Neural progenitor cell (in vitro differentiated cells): ENCODE measurements at regions not wholly inside any gene's neighbourhood (a gene's known extent, or its start where the extent isn't known, plus 50 kb on each side); places are given as distances from the start of the nearest gene placed in this dataset.

ENCODE experiments used
- DNase-seq: peaks from one replicate; pipeline ENCODE4 v3.0.0-alpha.2; 2016; ENCODE audit warnings: low spot score
- H2AFZ ChIP-seq: fragments of 200-600 bp; sonication (generic); replicated peaks from 2 replicates; pipeline ENCODE4 v1.6.1; 2016; ENCODE audit warnings: antibody characterized with exemption
- H3F3A ChIP-seq: fragments of 200-600 bp; sonication (generic); 2 replicates; pipeline ENCODE4 v1.6.1; 2016; ENCODE audit warnings: antibody characterized with exemption, low read depth
- H3K27ac ChIP-seq: fragments of 200-600 bp; sonication (generic); 2 replicates; pipeline ENCODE4 v1.5.1; 2016; ENCODE audit warnings: mild to moderate bottlenecking
- H3K27me3 ChIP-seq: fragments of 200-600 bp; sonication (generic); 2 replicates; pipeline ENCODE4 v1.6.1; 2016; ENCODE audit warnings: mild to moderate bottlenecking, moderate library complexity
- H3K36me3 ChIP-seq: fragments of 200-600 bp; sonication (generic); 2 replicates; pipeline ENCODE4 v1.5.1; 2016
- H3K4me1 ChIP-seq: fragments of 200-600 bp; sonication (generic); 2 replicates; pipeline ENCODE4 v1.6.1; 2016; ENCODE audit warnings: mixed run types
- H3K4me2 ChIP-seq: fragments of 200-600 bp; sonication (generic); 2 replicates; pipeline ENCODE4 v1.6.1; 2016
- H3K4me3 ChIP-seq: fragments of 200-600 bp; sonication (generic); 2 replicates; pipeline ENCODE4 v1.5.1; 2016
- H3K79me2 ChIP-seq: fragments of 200-600 bp; sonication (generic); 2 replicates; pipeline ENCODE4 v1.6.1; 2016; ENCODE audit warnings: low read depth
- H3K9ac ChIP-seq: fragments of 200-600 bp; sonication (generic); 2 replicates; pipeline ENCODE4 v1.6.1; 2016
- H3K9me3 ChIP-seq: fragments of 200-600 bp; sonication (generic); 2 replicates; pipeline ENCODE4 v1.5.1; 2016; ENCODE audit warnings: low read depth
- H4K20me1 ChIP-seq: fragments of 200-600 bp; sonication (generic); 2 replicates; pipeline ENCODE4 v1.6.1; 2016; ENCODE audit warnings: low read depth
- H3K27ac Mint-ChIP-seq: 3 replicates; pipeline ENCODE4 v1.8.0; 2021; ENCODE audit warnings: mixed read lengths
- H3K27me3 Mint-ChIP-seq: 2 replicates; pipeline ENCODE4 v1.8.0; 2022; ENCODE audit warnings: low read depth, mild to moderate bottlenecking, inconsistent platforms, moderate library complexity, mixed read lengths; ENCODE audit not compliant: insufficient read depth
- H3K36me3 Mint-ChIP-seq: 3 replicates; pipeline ENCODE4 v1.8.0; 2021; ENCODE audit warnings: mixed read lengths
- H3K4me1 Mint-ChIP-seq: 3 replicates; pipeline ENCODE4 v1.8.0; 2021; ENCODE audit warnings: mixed read lengths
- H3K4me3 Mint-ChIP-seq: 3 replicates; pipeline ENCODE4 v1.8.0; 2021; ENCODE audit warnings: mild to moderate bottlenecking, moderate library complexity, mixed read lengths
- H3K9me3 Mint-ChIP-seq: 3 replicates; pipeline ENCODE4 v1.8.0; 2020; ENCODE audit warnings: mixed read lengths
- EZH2 ChIP-seq: fragments of 200-600 bp; sonication (generic); IDR thresholded peaks from 2 replicates; pipeline ENCODE4 v1.6.1; 2017; ENCODE audit warnings: antibody characterized with exemption, mild to moderate bottlenecking, moderate library complexity
- EZH2phosphoT487 ChIP-seq: fragments of 200-600 bp; sonication (generic); IDR thresholded peaks from 2 replicates; pipeline ENCODE4 v1.6.1; 2017; ENCODE audit warnings: antibody characterized with exemption
- TF ChIP-seq, protein P1 (sequence below): fragments of 200-600 bp; sonication (generic); IDR thresholded peaks from 2 replicates; pipeline ENCODE4 v1.5.1; 2017; ENCODE audit warnings: antibody characterized with exemption, mild to moderate bottlenecking

DNA sequence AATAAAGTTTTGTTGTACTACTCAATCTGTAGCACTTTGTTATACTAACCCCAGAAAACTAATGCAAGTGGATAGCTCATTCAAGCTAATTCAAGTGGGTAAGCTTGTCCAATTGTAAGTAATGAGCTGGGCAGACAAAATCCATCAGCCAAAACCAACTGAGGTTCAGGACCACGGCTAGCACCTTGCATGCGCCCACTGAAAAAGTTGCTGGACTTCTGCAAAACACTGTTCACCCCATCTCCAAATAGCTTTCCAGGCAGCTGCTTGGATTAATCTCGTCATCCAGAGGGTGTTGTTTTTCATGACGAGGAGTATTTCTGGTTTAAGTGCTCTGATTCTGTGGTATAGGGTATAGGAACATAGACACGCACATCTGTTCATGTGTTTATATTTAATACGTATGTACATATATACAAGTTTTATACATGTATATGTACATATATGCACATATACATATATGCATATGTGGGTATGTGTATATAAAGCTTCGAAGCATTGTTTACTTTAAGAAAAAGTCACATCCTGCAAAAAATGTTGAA, 307.5 kb downstream of the GALR1 start:
- DNase-seq: peak; percentile 71
- no peaks in the 10 kb centered on the region for H3K27me3 ChIP-seq

DNA sequence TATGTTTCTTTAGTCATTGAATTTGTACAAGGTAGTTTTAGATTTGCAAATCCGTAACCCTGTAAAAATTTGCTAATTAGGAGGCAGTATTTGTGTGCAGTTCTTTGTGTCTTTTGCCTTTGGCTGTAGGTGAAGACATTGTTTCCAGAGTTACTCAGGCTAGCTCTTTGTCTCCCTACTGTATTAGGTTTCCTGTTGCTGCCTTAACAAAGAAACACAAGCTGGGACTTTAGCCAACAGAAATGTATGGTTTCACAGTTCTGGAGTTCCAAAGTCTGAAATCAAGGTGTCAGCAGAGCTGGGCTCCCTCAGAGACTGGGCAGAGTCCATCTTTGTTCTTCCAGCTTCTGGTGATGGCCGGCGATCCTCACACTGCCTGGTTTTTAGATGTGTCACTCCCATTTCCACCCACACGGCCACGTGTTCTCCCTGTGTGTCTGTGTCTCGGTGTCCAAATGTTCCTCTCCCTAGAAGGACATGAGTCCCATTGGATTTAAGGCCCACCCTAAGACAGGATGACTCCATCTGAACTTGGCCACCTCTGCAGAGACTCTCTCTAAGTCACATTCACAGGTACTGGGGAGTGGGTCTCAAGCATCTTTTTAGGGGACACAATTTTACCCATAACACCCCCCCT, 309.7 kb downstream of the GALR1 start:
- Mint-ChIP-seq H3K27me3 (peaks cover 2% of the 10 kb centered on the region), H3K4me1 (no peaks in the 10 kb centered on the region), H3K36me3 (no peaks in the 10 kb centered on the region), H3K9me3 (no peaks in the 10 kb centered on the region), H3K4me3 (no peak overlapping the region), H3K27ac (no peak overlapping the region)
- no peak overlapping the region for H3K4me3 ChIP-seq
- H3K4me1 ChIP-seq: peaks cover 10% of the 10 kb centered on the region
- no peak overlapping the region for H3K9ac ChIP-seq
- DNase-seq: no peak
- H3K36me3 ChIP-seq: no peaks in the 10 kb centered on the region
- no peak overlapping the region for H2AFZ ChIP-seq
- H3K9me3 ChIP-seq: no peaks in the 10 kb centered on the region
- peaks cover 4% of the 10 kb centered on the region for H3F3A ChIP-seq
- H3K4me2 ChIP-seq: no peak overlapping the region
- TF ChIP-seq, protein P1, sequence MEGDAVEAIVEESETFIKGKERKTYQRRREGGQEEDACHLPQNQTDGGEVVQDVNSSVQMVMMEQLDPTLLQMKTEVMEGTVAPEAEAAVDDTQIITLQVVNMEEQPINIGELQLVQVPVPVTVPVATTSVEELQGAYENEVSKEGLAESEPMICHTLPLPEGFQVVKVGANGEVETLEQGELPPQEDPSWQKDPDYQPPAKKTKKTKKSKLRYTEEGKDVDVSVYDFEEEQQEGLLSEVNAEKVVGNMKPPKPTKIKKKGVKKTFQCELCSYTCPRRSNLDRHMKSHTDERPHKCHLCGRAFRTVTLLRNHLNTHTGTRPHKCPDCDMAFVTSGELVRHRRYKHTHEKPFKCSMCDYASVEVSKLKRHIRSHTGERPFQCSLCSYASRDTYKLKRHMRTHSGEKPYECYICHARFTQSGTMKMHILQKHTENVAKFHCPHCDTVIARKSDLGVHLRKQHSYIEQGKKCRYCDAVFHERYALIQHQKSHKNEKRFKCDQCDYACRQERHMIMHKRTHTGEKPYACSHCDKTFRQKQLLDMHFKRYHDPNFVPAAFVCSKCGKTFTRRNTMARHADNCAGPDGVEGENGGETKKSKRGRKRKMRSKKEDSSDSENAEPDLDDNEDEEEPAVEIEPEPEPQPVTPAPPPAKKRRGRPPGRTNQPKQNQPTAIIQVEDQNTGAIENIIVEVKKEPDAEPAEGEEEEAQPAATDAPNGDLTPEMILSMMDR: no peak
- no peak for TF ChIP-seq EZH2
- TF ChIP-seq EZH2phosphoT487: no peak
- H3K27me3 ChIP-seq: no peaks in the 10 kb centered on the region
- H3K79me2 ChIP-seq: no peaks in the 10 kb centered on the region
- H3K27ac ChIP-seq: peak overlapping the region; percentile 53
- peaks cover 17% of the 10 kb centered on the region for H4K20me1 ChIP-seq

More for the DNA sequence above, 307.5 kb downstream of the GALR1 start:
- no peak overlapping the region for H3K27ac ChIP-seq
- no peaks in the 10 kb centered on the region for H3K36me3 ChIP-seq
- TF ChIP-seq, protein P1: no peak
- TF ChIP-seq EZH2: no peak
- no peak for TF ChIP-seq EZH2phosphoT487
- H3F3A ChIP-seq: peaks cover 4% of the 10 kb centered on the region
- H3K9me3 Mint-ChIP-seq: no peaks in the 10 kb centered on the region
- no peak overlapping the region for H3K4me2 ChIP-seq
- no peaks in the 10 kb centered on the region for H3K27me3 Mint-ChIP-seq
- H3K9me3 ChIP-seq: no peaks in the 10 kb centered on the region
- H3K9ac ChIP-seq: no peak overlapping the region
- H3K27ac Mint-ChIP-seq: no peak overlapping the region
- no peaks in the 10 kb centered on the region for H3K79me2 ChIP-seq
- no peak overlapping the region for H3K4me3 ChIP-seq
- H2AFZ ChIP-seq: no peak overlapping the region
- H3K4me1 ChIP-seq: peaks cover 10% of the 10 kb centered on the region
- no peak overlapping the region for H3K4me3 Mint-ChIP-seq
- H4K20me1 ChIP-seq: peaks cover 22% of the 10 kb centered on the region
- H3K36me3 Mint-ChIP-seq: no peaks in the 10 kb centered on the region
- no peaks in the 10 kb centered on the region for H3K4me1 Mint-ChIP-seq

DNA sequence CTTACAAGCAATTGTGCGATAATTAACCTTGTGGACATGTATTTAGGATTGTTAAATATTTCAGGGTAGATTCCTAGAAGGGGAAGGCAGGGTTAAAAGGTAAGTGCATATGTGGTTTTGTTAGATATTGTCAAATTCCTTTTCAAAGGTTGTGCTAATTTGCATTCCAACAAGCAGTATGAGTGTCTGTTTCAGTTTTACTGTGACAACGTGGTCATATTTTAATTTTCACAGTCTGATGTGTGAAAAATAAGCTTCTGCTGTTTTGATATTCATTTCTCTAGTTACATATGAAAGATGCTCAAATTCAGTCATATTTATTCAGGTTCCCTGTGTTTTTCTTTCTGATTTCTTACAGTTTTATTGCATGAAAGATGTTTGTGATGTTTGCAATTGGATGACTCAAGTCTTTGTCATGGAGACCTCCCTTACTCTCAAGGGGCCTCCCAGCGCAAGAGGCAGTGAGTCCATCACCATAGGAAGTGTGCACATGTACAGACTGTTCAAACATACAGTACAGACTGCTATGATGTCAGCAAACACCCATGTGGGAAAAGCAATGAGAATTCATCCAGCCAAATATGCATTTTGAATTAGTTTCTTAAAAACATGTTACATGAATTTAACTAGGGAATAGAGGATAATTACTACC, 310.8 kb downstream of the GALR1 start:
- H3K36me3 Mint-ChIP-seq: no peaks in the 10 kb centered on the region
- no peaks in the 10 kb centered on the region for H3K9me3 ChIP-seq
- no peak overlapping the region for H3K4me3 Mint-ChIP-seq
- no peak overlapping the region for H2AFZ ChIP-seq
- H4K20me1 ChIP-seq: peaks cover 17% of the 10 kb centered on the region
- H3K27ac ChIP-seq: no peak overlapping the region
- TF ChIP-seq EZH2 (no peak), EZH2phosphoT487 (no peak)
- TF ChIP-seq, protein P1: no peak
- H3K27me3 ChIP-seq: no peaks in the 10 kb centered on the region
- no peaks in the 10 kb centered on the region for H3K79me2 ChIP-seq
- no peaks in the 10 kb centered on the region for H3K9me3 Mint-ChIP-seq
- peaks cover 3% of the 10 kb centered on the region for H3K27me3 Mint-ChIP-seq
- no peaks in the 10 kb centered on the region for H3K36me3 ChIP-seq
- peaks cover 4% of the 10 kb centered on the region for H3F3A ChIP-seq
- no peaks in the 10 kb centered on the region for H3K4me1 Mint-ChIP-seq
- H3K4me3 ChIP-seq: no peak overlapping the region
- H3K4me2 ChIP-seq: no peak overlapping the region
- DNase-seq: no peak
- H3K4me1 ChIP-seq: peaks cover 7% of the 10 kb centered on the region
- H3K27ac Mint-ChIP-seq: no peak overlapping the region
- no peak overlapping the region for H3K9ac ChIP-seq
